Gastrocnemius medialis (tissue), 4 donors: ENCODE measurements at regions not wholly inside any gene's neighbourhood (a gene's known extent, or its start where the extent isn't known, plus 50 kb on each side); places are given as distances from the start of the nearest gene placed in this dataset.

Experiments used
- POLR2A ChIP-seq, 2 donors: fragments of 450-650 bp; IDR thresholded peaks; one replicate each; pipeline ENCODE4 v1.6.1; 2017; ENCODE audit warnings: antibody characterized with exemption in 2 of 2, mild to moderate bottlenecking in 2 of 2, moderate library complexity in 2 of 2
- TF ChIP-seq, protein P1 (sequence below), 5 experiments: fragments of 450-650 bp in 3 of 5; fragments of 200-600 bp in 2 of 5; sonication (generic) in 2 of 5; IDR thresholded peaks in 4 of 5; conservative IDR thresholded peaks in 1 of 5; 1 replicate in 4 of 5; 2 replicates in 1 of 5; pipeline ENCODE4 v1.5.1; 2016 to 2019; ENCODE audit warnings: antibody characterized with exemption in 5 of 5, mild to moderate bottlenecking in 3 of 5, moderate library complexity in 3 of 5

DNA sequence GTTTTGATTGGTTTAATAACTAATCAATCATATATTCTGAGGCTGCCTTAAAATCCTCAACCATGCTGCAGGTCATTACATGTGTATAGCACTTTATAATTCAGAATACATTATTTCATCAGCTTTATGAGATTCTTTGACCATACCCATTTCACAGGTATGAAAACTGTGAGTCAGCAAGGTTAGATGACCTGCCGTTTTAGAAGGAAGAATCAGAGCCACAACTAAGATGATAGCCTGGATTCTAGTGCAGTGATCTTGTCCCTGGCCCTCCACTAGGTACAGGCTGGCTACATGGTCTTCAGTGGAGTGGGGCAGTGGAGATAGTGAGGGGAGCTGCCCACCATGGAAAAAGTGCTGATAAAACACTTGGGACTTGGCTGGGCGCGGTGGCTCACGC lies 154.4 kb upstream of the MAX start:
- TF ChIP-seq, protein P1, sequence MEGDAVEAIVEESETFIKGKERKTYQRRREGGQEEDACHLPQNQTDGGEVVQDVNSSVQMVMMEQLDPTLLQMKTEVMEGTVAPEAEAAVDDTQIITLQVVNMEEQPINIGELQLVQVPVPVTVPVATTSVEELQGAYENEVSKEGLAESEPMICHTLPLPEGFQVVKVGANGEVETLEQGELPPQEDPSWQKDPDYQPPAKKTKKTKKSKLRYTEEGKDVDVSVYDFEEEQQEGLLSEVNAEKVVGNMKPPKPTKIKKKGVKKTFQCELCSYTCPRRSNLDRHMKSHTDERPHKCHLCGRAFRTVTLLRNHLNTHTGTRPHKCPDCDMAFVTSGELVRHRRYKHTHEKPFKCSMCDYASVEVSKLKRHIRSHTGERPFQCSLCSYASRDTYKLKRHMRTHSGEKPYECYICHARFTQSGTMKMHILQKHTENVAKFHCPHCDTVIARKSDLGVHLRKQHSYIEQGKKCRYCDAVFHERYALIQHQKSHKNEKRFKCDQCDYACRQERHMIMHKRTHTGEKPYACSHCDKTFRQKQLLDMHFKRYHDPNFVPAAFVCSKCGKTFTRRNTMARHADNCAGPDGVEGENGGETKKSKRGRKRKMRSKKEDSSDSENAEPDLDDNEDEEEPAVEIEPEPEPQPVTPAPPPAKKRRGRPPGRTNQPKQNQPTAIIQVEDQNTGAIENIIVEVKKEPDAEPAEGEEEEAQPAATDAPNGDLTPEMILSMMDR (IDR thresholded peaks at IDR 0.05 in 4 of 5, conservative IDR thresholded peaks at IDR 0.05 in 1 of 5): no peak
- no peak for TF ChIP-seq POLR2A (IDR thresholded peaks at IDR 0.05)
